ENCODE measurements at regions not wholly inside any gene's neighbourhood (a gene's known extent, or its start where the extent isn't known, plus 50 kb on each side); places are given as distances from the start of the nearest gene placed in this dataset.

GRCh38 chr7:119421657-119422056 is 851.3 kb upstream of the KCND2 start:
- H3K4me1 Mint-ChIP-seq = no peaks in the 10 kb centered on the region
- no peaks in the 10 kb centered on the region for H3K9me3 ChIP-seq (ENCODE audit: control insufficient read depth, low read length)
- H3K27me3 Mint-ChIP-seq (ENCODE audit: insufficient read depth) = no peaks in the 10 kb centered on the region
- no peak overlapping the region for H3K4me3 Mint-ChIP-seq
- H3K27ac Mint-ChIP-seq = peak overlapping the region; percentile 19
- no peaks in the 10 kb centered on the region for H3K4me1 ChIP-seq (ENCODE audit: control insufficient read depth, insufficient read depth, low read length)
- H3K27ac ChIP-seq (ENCODE audit: low read depth, low read length) = no peak overlapping the region
- no peaks in the 10 kb centered on the region for H3K36me3 ChIP-seq (ENCODE audit: control insufficient read depth, insufficient read depth, low read length)
- no peak overlapping the region for H3K9ac ChIP-seq (ENCODE audit: extremely low read depth, low read length, poor library complexity, severe bottlenecking)
- no peak for DNase-seq
- no peak for TF ChIP-seq CTCF (conservative IDR thresholded peaks at IDR 0.05)
- WGBS, 2 experiments (ENCODE audit: insufficient coverage in 1 of 2, insufficient read length in 1 of 2) = 94 to 100% methylated on average over 1 of the region's 1 CpG
- H3K27me3 ChIP-seq (ENCODE audit: control insufficient read depth, insufficient read depth, low read length, poor library complexity, severe bottlenecking) = no peaks in the 10 kb centered on the region
- no peak overlapping the region for H3K4me3 ChIP-seq (ENCODE audit: low read length)
- no peaks in the 10 kb centered on the region for H3K9me3 Mint-ChIP-seq
- H3K36me3 Mint-ChIP-seq (ENCODE audit: low read depth) = no peaks in the 10 kb centered on the region

DNA sequence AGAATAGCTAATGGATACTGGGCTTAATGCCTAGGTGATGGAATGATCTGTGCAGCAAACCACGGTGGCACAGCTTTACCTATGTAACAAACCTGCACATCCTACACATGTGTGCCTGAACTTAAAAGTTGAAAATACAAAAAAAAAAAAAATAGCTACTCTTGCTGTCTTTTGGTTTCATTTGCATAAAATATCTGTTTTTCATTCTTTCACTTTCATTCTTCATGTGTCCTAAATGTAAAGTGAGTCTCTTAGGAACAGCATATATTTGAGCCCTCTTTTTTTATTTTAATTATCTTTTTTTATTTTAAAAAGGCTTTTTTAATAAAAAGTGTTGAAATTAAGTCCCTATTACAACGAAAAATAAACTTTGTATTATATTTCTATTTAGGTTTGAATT is 836.1 kb upstream of the KCND2 start:
- H3K36me3 ChIP-seq (ENCODE audit: control insufficient read depth, insufficient read depth, low read length) = no peaks in the 10 kb centered on the region
- H3K36me3 Mint-ChIP-seq (ENCODE audit: low read depth) = no peaks in the 10 kb centered on the region

DNA sequence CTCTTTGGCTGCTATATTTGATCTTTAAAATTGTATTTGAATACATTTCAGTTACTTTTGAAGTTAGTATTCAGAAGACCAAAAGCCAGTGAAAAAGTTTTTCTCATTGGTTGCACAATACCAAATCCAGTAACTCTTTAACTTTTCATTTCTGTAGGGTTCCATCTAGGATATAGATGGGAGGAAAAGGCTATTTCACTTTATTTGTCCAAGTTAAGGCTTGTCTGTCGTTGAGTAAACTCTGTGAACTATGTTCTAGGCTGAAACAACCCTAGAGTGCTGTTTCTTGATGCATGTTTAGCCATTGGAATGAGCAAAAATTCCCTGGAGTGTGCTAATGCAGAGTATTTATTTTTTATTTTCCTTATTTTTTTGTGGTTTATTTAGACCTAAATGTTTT is 834.7 kb upstream of the KCND2 start:
- no peak for DNase-seq
- no peak overlapping the region for H3K9ac ChIP-seq (ENCODE audit: extremely low read depth, low read length, poor library complexity, severe bottlenecking)
- no peaks in the 10 kb centered on the region for H3K36me3 Mint-ChIP-seq (ENCODE audit: low read depth)
- WGBS, 2 experiments (ENCODE audit: insufficient coverage in 1 of 2, insufficient read length in 1 of 2) = 70% methylated on average over 1 of the region's 1 CpG; no CpG with 5 or more reads in 1 of the 2 experiments
- no peak for TF ChIP-seq CTCF (conservative IDR thresholded peaks at IDR 0.05)
- H3K27ac ChIP-seq (ENCODE audit: low read depth, low read length) = no peak overlapping the region
- no peaks in the 10 kb centered on the region for H3K36me3 ChIP-seq (ENCODE audit: control insufficient read depth, insufficient read depth, low read length)
- no peaks in the 10 kb centered on the region for H3K9me3 ChIP-seq (ENCODE audit: control insufficient read depth, low read length)
- no peaks in the 10 kb centered on the region for H3K9me3 Mint-ChIP-seq
- H3K27me3 ChIP-seq (ENCODE audit: control insufficient read depth, insufficient read depth, low read length, poor library complexity, severe bottlenecking) = no peaks in the 10 kb centered on the region
- no peak overlapping the region for H3K4me3 Mint-ChIP-seq
- no peaks in the 10 kb centered on the region for H3K27me3 Mint-ChIP-seq (ENCODE audit: insufficient read depth)
- H3K4me1 Mint-ChIP-seq = no peaks in the 10 kb centered on the region
- H3K4me3 ChIP-seq (ENCODE audit: low read length) = no peak overlapping the region
- no peak overlapping the region for H3K27ac Mint-ChIP-seq
- H3K4me1 ChIP-seq (ENCODE audit: control insufficient read depth, insufficient read depth, low read length) = no peaks in the 10 kb centered on the region

More for the DNA sequence above, 836.1 kb upstream of the KCND2 start:
- H3K9me3 Mint-ChIP-seq = no peaks in the 10 kb centered on the region
- Histone ChIP-seq H3K4me1 (ENCODE audit: control insufficient read depth, insufficient read depth, low read length) (no peaks in the 10 kb centered on the region), H3K27ac (ENCODE audit: low read depth, low read length) (no peak overlapping the region), H3K9me3 (ENCODE audit: control insufficient read depth, low read length) (no peaks in the 10 kb centered on the region), H3K4me3 (ENCODE audit: low read length) (no peak overlapping the region), H3K9ac (ENCODE audit: extremely low read depth, low read length, poor library complexity, severe bottlenecking) (no peak overlapping the region), H3K27me3 (ENCODE audit: control insufficient read depth, insufficient read depth, low read length, poor library complexity, severe bottlenecking) (no peaks in the 10 kb centered on the region)
- H3K27me3 Mint-ChIP-seq (ENCODE audit: insufficient read depth) = no peaks in the 10 kb centered on the region
- no peaks in the 10 kb centered on the region for H3K4me1 Mint-ChIP-seq
- no peak for TF ChIP-seq CTCF (conservative IDR thresholded peaks at IDR 0.05)
- WGBS, 2 experiments (ENCODE audit: insufficient coverage in 1 of 2, insufficient read length in 1 of 2) = 90% methylated on average over 1 of the region's 2 CpGs; no CpG with 5 or more reads in 1 of the 2 experiments
- DNase-seq = no peak
- no peak overlapping the region for H3K27ac Mint-ChIP-seq
- no peak overlapping the region for H3K4me3 Mint-ChIP-seq

Measured in endodermal cell (in vitro differentiated cells).